22Rv1 (cell line): ENCODE measurements at regions not wholly inside any gene's neighbourhood (a gene's known extent, or its start where the extent isn't known, plus 50 kb on each side); places are given as distances from the start of the nearest gene placed in this dataset.

Experiments
- H3K27ac ChIP-seq: fragments of 450-650 bp; 2 replicates; pipeline ENCODE4 v1.5.1; 2017
- ZFX ChIP-seq: fragments of 450-650 bp; IDR thresholded peaks from 2 replicates; pipeline ENCODE4 v1.6.1; 2017; ENCODE audit warnings: antibody characterized with exemption, borderline replicate concordance
- TF ChIP-seq, protein P1 (sequence below): fragments of 450-650 bp; IDR thresholded peaks from 2 replicates; pipeline ENCODE4 v1.5.1; 2017; ENCODE audit warnings: mild to moderate bottlenecking

DNA sequence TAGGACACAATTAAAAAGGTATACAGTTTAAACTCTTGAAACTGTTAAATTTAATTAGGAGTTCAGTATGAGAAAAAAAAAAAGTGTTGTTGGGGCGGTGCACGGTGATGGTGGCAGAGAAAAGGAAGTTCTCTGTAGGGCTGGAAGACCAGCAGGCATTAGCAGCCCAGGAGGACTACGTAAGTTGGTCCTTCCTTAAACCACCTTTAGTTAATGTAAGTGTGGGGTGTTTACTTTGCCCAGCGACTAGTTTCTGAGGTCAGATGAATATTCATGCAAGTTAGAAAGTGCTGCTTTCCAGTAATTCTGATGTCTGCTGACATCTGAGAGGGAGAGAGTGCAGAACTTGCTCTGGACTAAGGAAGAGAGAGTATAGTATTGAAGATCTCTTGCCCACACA is 54.9 kb downstream of the NKX2-1 start:
- TF ChIP-seq, protein P1, sequence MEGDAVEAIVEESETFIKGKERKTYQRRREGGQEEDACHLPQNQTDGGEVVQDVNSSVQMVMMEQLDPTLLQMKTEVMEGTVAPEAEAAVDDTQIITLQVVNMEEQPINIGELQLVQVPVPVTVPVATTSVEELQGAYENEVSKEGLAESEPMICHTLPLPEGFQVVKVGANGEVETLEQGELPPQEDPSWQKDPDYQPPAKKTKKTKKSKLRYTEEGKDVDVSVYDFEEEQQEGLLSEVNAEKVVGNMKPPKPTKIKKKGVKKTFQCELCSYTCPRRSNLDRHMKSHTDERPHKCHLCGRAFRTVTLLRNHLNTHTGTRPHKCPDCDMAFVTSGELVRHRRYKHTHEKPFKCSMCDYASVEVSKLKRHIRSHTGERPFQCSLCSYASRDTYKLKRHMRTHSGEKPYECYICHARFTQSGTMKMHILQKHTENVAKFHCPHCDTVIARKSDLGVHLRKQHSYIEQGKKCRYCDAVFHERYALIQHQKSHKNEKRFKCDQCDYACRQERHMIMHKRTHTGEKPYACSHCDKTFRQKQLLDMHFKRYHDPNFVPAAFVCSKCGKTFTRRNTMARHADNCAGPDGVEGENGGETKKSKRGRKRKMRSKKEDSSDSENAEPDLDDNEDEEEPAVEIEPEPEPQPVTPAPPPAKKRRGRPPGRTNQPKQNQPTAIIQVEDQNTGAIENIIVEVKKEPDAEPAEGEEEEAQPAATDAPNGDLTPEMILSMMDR: no peak
- TF ChIP-seq ZFX: no peak

DNA sequence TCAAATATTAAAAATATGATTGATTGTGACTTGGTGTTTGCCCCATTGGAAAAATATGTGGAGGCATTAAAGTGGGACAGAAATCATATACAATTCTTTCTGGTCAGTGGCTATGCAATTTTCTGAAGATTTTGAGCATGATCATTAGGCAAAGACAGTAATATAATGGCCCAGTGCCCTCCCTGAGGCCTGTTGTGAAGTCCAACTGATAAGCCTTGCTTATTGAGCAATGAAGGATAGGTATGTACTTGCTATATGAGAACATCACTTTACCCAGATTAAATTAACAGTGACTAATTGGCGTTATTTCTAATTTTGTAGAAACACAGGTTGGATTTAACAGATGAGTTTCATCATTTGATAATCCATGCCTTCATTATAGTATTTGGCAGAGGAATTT is 57.1 kb downstream of the NKX2-1 start:
- no peak overlapping the region for H3K27ac ChIP-seq
- TF ChIP-seq, protein P1: no peak
- no peak for TF ChIP-seq ZFX

More for the DNA sequence above, 54.9 kb downstream of the NKX2-1 start:
- H3K27ac ChIP-seq: no peak overlapping the region

DNA sequence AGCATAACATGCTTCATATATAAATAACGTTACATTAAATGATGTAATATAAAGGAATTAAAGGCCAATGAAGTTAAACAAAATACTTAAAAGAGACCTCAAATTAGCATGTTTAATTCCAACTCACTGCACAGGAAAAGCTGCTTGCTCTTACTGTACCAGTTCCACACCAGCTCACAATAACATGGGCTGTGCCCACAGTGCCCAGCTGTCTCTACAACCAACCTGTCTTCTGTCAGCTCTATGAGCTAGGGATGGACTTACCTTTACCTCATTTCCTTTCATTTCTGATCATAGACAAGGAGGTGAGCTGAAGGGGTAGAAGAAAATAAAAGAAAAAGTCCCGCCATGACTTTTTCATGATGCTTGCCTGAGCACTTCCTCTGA is 64.8 kb downstream of the NKX2-1 start:
- no peak overlapping the region for H3K27ac ChIP-seq
- TF ChIP-seq, protein P1: no peak

DNA sequence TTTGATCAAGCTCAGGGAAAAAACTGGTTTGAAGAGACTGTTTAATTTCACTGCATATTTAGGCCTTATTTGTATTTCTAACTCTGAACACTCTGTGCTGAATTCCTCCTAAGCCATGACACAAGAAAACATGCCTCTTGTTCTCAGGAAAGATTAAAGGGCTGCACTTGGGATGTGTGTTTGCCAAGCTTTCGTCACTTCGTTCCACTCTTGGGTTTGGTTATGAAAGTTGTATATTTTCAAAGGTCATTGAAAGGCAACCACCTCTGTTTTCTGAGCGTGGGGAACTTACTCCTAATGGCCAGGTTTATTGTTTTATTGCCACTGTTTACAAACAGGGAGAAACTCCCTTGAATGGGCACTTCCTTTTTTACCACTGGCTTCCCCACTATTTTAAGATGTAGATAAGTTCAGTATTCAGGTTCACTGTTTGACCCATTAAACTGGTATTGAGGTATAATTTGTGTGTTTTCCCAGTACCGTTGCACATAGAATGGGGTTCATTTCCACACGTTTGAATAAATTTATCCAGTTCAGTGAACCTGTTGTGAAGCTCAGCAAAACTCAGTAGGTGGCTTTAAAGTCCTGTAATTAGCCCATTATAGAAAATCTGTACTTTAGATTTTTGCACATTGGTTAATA is 65.3 kb downstream of the NKX2-1 start:
- TF ChIP-seq, protein P1: no peak
- no peak for TF ChIP-seq ZFX
- no peak overlapping the region for H3K27ac ChIP-seq

DNA sequence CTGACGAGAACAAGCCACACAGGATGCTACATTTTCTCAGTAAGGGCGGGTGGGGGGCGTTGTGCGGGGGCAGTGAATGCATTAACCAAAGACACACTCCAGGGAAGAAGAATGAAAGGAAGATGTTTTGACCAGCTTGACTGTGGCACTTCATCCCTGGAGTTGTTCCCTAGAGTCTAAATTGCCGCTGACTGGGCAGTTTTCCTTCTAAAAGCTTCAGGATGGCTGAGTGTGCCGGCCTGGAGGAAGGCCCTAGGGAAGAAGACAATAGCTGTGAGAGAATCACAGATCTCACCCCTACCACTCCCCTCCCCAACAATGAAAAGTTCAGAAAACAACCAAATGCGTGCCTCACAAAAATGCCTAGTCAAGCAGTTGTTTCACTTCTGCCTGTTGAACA is 67.2 kb downstream of the NKX2-1 start:
- H3K27ac ChIP-seq: no peak overlapping the region
- TF ChIP-seq, protein P1: no peak
- TF ChIP-seq ZFX: no peak

DNA sequence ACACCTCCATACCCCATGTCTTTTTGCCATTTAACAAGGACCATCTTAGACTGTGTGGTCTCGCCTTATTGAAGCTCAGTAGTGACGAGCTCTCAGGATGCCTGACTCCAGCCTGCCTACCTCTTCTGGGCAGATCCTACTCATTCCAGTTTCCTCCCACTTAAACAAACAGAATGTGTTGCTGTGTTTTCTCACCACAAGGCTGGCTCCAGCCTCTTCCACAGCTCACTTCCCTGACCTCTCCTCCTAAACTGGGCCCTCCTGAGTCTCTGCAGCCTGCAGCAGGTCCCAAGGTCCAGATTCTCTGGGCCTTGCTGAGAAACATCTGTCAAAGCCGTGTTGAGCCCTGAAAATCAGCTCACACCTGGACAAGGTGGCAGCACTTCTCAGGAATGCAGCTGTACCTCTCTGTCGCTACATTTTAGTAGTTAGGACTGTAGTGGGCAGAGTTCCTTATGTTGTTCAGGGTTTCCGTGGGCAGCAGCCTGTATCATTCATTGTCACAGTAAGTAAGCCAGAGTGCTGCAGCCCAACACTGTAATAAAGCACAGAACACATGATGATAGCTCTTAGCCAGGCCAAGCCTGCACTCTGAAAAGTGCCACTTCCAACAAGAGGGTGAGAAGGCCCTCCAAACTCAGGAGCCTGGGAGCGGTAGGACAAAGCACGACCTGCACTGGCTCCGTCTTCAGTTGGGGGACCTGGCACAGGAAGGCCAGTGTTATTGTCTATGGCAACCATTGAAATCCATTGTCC is 68.5 kb downstream of the NKX2-1 start:
- TF ChIP-seq, protein P1: no peak
- TF ChIP-seq ZFX: no peak
- H3K27ac ChIP-seq: no peak overlapping the region

DNA sequence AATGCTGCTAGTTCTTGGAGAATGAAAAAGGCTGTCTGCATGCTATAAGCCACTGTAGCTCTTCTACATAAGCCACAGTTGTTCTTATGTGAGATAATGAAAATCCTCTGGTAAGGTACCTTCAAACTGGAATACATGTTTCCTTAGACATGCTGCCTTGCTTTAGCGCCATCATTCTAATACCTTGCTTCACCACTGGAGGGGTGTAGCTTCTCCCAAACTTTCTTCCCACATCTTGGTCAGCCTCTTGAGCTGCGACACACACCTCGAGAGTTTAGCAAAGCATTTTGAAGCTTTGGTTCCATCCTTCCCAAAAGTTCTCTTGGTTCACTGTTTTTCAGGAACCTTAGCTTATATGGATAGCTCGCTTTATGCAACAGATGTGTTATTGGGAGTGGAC is 69.5 kb downstream of the NKX2-1 start:
- TF ChIP-seq ZFX: no peak
- TF ChIP-seq, protein P1: 0 out of 2 replicates have a peak, but pooled peaks have one; percentile 1
- no peak overlapping the region for H3K27ac ChIP-seq
